RWPE2 (cell line): ENCODE measurements at regions not wholly inside any gene's neighbourhood (a gene's known extent, or its start where the extent isn't known, plus 50 kb on each side); places are given as distances from the start of the nearest gene placed in this dataset.

Source experiments
- ATAC-seq: fragments of 200-7000 bp; cut with Tn5 transposase; 3 replicates; pipeline ENCODE4 v1.9.1; 2021; ENCODE audit warnings: low read depth
- DNase-seq: peaks from one replicate; pipeline ENCODE4 v3.0.0-alpha.2; 2020; ENCODE audit warnings: low spot score
- H3K27ac ChIP-seq: fragments of 450-650 bp; 2 replicates; pipeline ENCODE4 v1.5.1; 2017; ENCODE audit warnings: mild to moderate bottlenecking; ENCODE audit not compliant: poor library complexity, severe bottlenecking
- H3K27me3 ChIP-seq: fragments of 250-450 bp; sonication (Bioruptor Pico); 2 replicates; pipeline ENCODE4 v1.5.1; 2021; ENCODE audit warnings: mild to moderate bottlenecking, moderate library complexity; ENCODE audit not compliant: insufficient read depth, poor library complexity, severe bottlenecking
- H3K36me3 ChIP-seq: fragments of 250-450 bp; sonication (Bioruptor Pico); 2 replicates; pipeline ENCODE4 v1.5.1; 2020; ENCODE audit warnings: low read depth, mild to moderate bottlenecking, moderate library complexity
- H3K4me1 ChIP-seq: fragments of 250-450 bp; sonication (Bioruptor Pico); 2 replicates; pipeline ENCODE4 v1.5.1; 2021; ENCODE audit warnings: mild to moderate bottlenecking, moderate library complexity; ENCODE audit not compliant: insufficient read depth, poor library complexity, severe bottlenecking
- H3K4me3 ChIP-seq: fragments of 250-450 bp; sonication (Bioruptor Pico); 2 replicates; pipeline ENCODE4 v1.5.1; 2021; ENCODE audit warnings: mild to moderate bottlenecking, moderate library complexity; ENCODE audit not compliant: severe bottlenecking
- H3K9me3 ChIP-seq: fragments of 250-450 bp; sonication (Bioruptor Pico); 2 replicates; pipeline ENCODE4 v1.5.1; 2021; ENCODE audit warnings: mild to moderate bottlenecking, moderate library complexity; ENCODE audit not compliant: severe bottlenecking
- TF ChIP-seq, protein P1 (sequence below): fragments of 450-650 bp; IDR thresholded peaks from one replicate; pipeline ENCODE4 v1.5.1; 2017; ENCODE audit warnings: mild to moderate bottlenecking, moderate library complexity; ENCODE audit not compliant: poor library complexity, severe bottlenecking

DNA sequence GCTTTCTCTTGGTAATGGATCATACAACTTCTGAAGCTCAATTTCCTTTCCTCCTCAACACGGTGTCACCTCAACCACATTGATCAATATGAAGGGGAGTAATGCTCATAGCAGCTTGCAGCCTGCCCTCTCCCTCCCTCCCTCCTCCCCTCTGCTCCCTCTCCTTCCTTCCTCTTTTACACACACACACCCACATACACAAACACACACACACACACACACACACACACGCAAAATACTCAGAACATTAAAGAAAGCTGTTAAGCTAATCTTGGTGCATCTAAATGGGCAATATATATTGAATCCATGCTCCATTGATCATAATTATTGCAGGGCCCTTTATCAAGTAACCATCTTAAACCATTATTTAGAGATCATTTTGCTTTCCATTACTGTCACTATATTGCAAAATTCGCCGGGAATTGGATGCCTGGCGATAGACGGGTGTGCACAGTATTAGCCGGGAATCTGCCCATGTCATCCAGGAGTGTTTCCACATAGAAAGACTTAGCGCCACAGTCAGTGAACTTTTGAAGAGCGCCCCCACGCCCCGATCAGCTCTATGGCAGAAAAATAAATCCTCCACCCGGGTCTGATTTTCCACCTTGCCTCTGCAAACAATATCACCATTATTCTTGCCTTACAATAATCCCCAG lies 122.0 kb downstream of the PRLHR start:
- H3K27me3 ChIP-seq: no peaks in the 10 kb centered on the region
- H3K4me1 ChIP-seq: no peaks in the 10 kb centered on the region
- no peaks in the 10 kb centered on the region for H3K36me3 ChIP-seq
- no peaks in the 10 kb centered on the region for H3K9me3 ChIP-seq
- ATAC-seq: no peak
- H3K27ac ChIP-seq: no peak overlapping the region
- TF ChIP-seq, protein P1, sequence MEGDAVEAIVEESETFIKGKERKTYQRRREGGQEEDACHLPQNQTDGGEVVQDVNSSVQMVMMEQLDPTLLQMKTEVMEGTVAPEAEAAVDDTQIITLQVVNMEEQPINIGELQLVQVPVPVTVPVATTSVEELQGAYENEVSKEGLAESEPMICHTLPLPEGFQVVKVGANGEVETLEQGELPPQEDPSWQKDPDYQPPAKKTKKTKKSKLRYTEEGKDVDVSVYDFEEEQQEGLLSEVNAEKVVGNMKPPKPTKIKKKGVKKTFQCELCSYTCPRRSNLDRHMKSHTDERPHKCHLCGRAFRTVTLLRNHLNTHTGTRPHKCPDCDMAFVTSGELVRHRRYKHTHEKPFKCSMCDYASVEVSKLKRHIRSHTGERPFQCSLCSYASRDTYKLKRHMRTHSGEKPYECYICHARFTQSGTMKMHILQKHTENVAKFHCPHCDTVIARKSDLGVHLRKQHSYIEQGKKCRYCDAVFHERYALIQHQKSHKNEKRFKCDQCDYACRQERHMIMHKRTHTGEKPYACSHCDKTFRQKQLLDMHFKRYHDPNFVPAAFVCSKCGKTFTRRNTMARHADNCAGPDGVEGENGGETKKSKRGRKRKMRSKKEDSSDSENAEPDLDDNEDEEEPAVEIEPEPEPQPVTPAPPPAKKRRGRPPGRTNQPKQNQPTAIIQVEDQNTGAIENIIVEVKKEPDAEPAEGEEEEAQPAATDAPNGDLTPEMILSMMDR: no peak
- no peak overlapping the region for H3K4me3 ChIP-seq
- no peak for DNase-seq

DNA sequence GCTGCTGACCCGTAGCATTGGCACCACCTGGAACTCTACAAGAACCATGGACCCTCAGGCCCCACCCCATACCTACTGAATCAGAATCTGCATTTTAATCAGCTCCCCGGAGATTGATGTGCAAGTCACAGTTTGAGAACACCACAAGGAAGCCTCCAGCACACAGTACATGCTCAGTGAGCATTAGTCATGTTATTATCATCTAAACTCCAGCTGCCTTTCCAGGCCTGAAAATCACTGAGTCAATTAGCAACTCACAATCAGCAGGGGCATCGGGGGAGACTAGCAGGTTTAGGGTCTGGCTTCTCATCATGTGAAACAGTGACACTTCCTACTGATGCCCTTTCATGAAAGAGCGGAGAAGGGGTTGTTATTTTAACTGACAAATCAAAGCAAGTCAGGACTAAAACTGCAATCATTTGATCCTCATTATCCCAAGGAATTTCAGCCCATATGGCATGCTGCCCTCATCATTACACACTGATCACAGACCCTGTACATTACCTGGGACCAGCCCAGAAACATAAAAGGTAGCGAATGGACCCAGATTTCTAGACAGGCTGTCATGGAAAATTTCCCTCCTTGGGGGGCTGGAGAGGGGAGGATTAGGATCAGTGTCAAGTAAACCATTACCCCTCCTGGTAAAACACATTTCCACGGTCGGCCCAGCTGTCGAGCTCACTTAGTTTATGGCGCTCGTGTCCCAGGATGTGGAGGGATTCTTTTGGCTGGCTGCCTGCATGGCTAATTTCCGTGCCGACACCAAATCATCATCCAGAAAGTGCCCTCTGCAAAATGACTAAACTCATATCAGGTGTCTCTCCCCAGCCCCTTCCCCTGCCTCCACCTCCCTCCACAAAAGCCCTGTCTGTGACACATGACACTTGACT lies 122.8 kb downstream of the PRLHR start:
- Histone ChIP-seq H3K27ac (peak overlapping the region; percentile 14), H3K36me3 (no peaks in the 10 kb centered on the region), H3K4me1 (no peaks in the 10 kb centered on the region), H3K4me3 (no peak overlapping the region), H3K27me3 (no peaks in the 10 kb centered on the region), H3K9me3 (no peaks in the 10 kb centered on the region)
- ATAC-seq (no peak), DNase-seq (no peak)
- TF ChIP-seq, protein P1: no peak

- H3K4me3 ChIP-seq: no peak overlapping the region
- no peaks in the 10 kb centered on the region for H3K4me1 ChIP-seq
- ATAC-seq (peak; percentile 81), DNase-seq (no peak)
- H3K9me3 ChIP-seq: no peaks in the 10 kb centered on the region
- peak overlapping the region; percentile 14 for H3K27ac ChIP-seq
- no peaks in the 10 kb centered on the region for H3K36me3 ChIP-seq
- TF ChIP-seq, protein P1: no peak
- no peaks in the 10 kb centered on the region for H3K27me3 ChIP-seq
These were observed 123.6 kb downstream of the PRLHR start for GRCh38 chr10:118471863-118472262.

DNA sequence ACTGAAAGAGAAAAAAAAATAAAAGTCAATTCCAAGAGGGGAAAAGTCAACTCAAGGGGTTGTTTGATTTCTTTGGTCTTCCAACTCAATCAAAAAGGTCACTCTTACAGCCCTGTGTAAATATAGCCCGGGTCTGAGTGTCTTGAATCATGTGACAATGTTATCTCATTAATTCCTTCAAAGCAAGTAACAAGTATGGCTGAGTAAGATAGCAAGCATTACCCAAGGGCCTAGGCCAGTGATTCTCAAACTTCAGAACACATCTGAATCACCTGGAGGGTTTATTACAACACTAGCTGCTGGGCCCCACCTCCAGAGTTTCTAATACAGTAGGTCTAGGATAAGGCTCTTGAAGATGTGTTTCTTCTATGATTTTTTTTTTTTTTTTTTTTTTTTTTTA lies 125.0 kb downstream of the PRLHR start:
- DNase-seq: no peak
- no peaks in the 10 kb centered on the region for H3K9me3 ChIP-seq
- no peaks in the 10 kb centered on the region for H3K4me1 ChIP-seq
- H3K4me3 ChIP-seq: no peak overlapping the region
- no peaks in the 10 kb centered on the region for H3K27me3 ChIP-seq
- no peak overlapping the region for H3K27ac ChIP-seq
- TF ChIP-seq, protein P1: no peak
- no peaks in the 10 kb centered on the region for H3K36me3 ChIP-seq
- ATAC-seq: no peak
